Stimulated activated CD8-positive, alpha-beta memory T cell treated with anti-CD3 and anti-CD28 coated beads, Interleukin-2, amount 100 ng/mL, for 1 hour (primary cell): ENCODE measurements at regions not wholly inside any gene's neighbourhood (a gene's known extent, or its start where the extent isn't known, plus 50 kb on each side); places are given as distances from the start of the nearest gene placed in this dataset.

Source experiments
- DNase-seq, 2 donors: peaks; one replicate each; pipeline ENCODE4 v3.0.0-alpha.2; 2020; ENCODE audit warnings: low read depth in 2 of 2

DNA sequence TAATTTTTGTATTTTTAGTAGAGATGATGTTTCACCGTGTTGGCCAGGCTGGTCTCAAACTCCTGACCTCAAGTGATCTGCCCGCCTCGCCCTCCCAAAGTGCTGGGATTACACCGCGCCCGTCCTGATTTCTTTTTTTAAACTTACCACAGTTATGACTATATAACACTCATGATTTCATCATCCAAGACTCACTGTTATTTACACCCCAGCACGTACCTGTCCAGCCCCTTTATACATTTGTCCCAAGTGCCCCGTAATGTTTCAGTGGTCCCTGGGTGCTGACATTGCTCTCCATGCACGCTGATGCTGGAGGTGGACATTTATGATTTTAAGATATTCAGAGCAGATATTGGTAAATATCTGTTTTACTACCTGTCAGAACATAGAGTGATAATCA is 219.9 kb upstream of the GMDS start:
- no peak for DNase-seq

DNA sequence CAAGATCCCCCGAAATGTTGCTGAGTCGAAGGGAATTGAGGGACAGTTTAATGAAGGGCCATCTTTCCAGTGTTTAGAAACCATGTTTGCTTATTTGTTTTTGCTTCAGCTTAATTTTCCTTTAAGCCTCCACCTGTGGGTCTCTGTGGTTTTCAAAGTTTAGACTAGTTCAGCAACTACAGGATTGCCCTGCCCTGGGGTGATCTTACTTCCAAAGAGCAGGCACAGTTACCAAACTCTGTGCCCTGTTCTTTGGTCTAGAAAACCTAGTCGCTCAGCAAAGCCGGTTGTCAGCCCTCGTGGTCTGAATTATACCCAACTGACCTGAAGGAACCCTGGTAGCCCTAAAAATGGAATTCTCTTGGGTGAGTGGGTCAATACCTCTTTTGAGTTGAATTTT is 219.2 kb upstream of the GMDS start:
- DNase-seq, result no peak

DNA sequence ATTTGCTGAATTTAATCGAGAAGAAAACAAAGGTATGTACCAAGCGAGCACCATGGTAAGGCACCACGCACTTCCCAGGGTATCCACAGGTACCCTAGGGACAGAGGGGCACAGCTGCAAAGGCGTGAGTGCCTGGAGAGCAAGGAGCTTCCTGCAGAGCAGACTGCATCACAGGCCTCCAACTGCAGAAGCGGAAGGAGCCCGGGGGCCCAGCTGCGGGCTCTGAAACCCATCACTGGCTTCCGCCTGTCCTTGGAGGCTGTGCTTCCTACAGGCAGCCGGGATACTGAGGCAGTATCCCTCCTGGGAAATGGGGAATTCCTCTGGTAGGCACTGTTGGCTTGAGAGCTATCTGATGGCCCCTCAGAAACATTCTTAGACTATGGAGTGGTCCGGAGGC is 217.4 kb upstream of the GMDS start:
- DNase-seq, result no peak

DNA sequence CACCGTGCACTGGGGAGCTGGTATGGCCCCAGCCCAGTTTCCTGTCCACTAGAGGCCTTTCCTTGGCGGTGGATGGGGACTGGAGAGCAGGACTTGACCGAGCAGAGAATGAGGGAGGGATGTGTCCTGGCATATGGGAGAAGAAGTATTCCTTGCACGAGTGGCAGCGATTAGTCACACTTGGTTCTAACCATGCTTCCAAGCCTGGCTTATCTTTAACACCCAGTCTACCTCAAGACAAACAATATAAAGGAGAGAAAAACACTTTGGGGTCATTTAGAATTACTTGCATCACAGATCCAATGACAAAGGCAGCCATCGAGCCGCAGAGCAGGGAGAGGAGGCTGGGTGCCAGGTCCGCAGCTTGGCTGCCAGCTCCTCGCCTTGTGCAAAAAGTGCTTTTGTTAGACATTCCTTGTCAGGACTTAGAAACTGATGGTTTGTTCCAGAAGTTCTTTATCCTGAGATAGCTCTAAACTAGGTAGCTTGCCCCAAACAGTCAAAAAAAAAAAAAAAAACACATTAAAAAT is 214.9 kb upstream of the GMDS start:
- no peak for DNase-seq

DNA sequence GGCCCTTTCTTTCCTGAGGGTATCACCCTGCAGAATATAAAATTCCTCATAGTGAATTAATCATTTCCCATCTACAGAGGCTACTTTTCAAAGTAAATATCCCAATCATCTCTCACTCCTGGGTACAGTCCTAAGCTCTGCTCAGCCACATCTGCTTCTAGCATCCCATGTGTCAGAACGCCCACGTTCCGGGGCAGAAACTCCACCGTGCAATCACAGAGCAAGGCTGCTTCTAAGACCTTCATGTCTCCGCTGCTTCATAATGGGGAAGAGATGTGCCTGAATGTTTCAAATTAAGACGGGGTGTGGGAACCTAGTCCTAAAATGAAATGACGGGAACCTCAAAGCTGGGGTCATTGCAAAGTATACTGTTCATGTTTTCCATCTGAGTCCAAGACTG is 208.8 kb upstream of the GMDS start:
- no peak for DNase-seq

DNA sequence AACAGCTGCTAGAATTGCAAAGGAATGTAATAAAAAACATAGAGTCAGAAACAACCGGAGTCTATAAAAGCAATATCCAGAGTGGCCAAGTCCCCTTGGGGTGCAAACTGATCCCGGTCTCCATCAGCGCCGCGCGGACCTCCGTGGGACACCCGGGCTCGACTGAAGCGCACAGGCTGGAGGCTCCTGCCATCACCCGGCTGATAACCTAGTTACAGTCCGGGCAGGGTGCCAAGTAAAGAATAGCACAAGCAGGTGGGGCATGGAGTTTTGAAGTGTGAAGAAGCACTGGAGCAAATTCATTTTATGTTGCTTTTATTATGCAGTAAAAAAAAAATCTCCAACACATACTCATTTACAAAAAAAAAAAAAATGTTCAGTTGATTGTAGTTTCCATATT is 205.1 kb upstream of the GMDS start:
- DNase-seq, result no peak

DNA sequence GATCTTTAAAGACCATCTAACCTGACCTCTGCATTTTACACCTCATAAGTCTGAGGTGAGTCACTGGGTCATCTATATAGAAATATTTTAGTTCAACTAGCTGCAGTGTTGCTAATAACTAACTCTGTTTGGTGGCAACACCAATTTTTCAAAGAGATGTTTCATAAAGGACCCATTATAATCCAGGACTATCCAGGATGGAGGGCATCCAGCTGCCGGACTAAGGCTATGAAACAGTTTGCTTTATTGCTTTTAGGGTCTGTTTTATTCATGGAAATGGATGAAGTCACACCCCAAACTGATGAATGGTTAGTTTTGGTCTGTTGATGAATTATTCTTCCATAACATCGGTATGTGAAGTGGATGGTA is 204.2 kb upstream of the GMDS start:
- DNase-seq, result no peak

DNA sequence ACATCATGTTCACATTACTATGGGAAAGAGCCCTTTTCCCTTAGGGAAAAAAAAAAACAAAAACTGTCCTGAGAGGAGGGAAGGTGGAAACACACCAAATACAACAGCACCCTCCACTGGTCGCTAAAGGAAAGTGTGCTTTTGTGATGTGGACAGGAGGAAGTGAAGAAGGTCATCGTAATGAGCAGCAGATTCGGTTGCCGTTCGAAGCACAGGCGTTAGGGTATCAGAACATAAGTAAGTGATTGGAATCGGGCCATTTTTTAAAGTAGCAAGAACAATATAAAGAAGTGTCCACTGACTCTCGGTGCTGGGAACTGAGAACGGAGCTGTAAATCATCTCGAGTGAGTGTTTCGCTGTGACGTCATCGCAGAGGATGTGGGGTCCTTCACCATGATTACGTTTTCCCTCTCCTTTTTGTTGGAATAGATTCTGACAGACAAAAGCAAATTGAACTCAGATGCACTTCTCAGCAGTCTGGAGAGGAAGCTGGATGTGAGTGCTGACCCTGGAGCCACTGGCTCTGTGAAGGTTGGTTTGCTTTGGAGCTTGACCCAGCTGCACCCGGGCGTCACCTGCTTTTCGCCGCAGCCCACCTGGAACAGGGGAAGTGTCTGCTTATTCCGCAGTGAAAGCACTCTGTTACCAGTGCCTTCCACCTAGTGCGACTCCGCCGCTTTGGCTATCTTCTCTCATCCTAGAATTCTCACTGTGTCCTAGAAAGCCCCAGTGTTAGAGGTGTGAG is 203.6 kb upstream of the GMDS start:
- DNase-seq, result no peak

DNA sequence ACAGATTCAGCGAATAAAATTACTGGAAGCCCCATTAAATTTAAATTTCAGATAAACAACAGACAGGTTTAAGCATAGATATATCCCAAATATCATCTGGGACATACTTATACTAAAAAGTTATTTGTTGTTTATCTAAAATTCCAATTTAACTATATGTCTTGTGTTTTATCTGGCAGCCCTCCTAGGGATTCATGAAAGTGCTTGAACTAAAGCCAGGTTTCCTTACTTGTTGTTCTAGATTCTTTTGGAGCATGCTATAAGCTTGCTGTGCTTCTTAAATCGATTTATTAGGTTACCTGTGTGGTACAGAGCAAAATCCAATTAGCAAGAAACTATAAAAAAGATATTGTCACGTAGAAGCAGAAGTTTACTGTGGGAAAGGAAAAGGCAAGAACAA is 202.5 kb upstream of the GMDS start:
- no peak for DNase-seq

DNA sequence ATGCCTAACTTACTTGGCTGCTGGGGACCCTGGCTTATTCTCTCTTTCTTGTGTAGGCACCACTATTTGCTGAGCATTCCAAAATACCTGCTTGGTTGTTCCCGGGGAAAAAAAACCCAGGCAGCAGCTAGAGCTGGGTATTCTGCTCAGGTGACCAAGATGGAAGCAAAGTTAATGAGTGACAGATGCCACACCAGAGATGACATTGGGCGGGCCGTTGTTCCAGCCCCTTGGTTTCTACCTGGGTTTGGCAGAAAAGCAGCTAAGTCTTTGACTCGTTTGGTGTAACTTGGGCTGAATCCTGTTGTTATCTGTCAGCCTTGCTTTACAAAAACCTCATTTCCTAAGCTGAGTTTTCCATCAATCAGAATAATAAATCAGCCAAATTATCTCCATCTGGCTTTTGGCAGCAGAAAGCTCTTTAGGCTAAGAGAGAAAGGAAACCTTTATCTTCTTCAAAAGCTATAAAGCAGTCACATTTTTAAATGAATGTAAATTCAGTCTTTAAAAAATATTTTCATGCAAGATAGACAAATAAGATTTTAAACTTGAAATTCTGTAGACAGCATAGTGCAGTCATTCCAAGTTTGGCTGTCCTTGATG is 202.0 kb upstream of the GMDS start:
- DNase-seq, result no peak

DNA sequence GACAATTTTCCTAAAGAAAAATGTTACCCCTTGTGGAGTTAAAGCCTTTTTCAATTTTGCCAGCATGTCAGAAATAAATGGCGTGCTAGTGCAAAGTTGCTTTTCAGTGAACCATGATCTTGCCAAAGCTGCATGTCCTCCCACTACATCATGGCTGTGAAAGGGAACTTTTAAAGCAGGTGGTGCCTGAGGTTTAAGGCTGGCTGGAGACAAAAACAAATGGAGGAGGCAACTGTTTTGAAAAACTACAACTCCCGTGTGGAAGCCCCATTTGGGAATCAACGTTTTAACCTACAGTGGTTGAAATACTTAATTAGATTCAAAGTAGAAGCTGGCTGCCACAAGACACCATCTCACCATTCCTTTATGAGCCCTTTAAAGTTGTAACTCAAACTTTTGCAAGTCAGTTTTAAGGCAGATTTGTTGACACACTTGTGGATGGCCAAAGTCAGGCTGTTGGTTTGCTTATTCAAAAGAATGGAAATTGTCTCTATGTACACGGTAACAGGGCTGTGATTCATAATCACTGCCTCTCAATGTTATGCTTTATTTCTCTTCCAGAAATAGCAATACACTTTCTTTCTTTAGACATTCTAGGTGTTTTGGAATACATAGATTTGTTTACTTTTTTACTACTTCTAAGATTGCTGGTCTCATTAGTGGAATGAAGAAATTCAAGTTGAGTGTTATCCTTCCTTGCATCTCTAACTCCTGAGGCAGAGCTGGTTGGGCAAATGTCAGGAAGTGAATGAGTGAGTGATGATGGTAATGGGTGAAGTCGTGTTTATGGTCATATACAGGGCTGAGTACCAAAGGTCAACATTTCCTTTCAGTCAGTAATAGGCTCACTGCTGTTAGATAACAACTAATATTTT is 196.4 kb upstream of the GMDS start:
- no peak for DNase-seq

DNA sequence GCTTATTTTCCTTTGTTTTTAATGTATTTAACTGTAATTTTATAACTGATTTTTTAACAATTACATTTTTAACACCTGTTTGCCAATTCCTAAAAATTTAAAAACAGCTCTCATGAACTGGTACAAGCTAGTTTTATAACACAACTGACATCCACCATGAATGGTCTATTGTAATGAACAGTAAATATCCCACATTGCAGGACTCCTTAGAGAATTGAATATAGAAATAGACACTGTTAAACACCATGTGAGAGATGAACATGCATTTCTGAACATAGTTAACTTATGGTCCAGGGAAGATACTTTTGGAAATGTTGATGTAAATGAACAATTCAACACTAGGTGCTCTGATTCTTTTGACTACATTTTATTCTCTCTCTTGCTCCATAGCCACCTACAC is 195.1 kb upstream of the GMDS start:
- no peak for DNase-seq

DNA sequence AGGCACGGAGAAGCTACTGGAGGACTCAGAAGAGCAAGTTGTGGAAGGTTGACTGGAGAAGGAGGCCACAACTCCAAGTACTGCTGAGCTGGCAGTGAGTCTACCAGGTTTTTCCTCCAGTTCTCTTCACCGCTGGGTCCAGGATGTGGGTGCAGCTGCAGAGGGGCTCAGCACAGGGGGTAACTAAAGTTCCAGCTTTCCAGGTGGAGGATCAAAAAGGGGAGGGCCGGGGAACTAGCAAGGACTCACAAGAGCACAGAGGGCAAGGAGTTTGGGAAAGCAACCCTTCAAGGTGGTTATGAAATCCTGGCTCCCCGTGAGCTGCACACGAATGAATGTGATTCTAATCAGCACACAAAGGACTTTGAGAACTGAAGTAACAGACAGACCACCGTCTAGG is 194.2 kb upstream of the GMDS start:
- no peak for DNase-seq

DNA sequence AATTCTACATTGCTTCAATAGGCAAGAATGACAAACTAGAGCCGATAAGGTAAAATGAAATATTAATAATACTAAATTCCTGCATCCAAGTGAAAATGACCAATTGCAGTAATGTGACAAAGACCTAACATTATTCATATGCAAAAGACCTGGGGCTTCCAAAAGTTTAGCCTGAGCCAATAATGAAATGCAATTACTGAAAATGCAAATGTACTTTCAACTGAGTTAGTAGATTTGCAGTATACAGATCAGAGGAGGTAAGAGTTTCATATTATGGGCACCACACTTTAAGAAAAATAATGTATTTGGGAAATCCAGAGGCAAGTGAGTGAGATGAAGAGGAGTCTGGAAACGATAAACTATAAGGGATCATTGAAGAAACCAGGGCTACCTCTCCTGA is 193.7 kb upstream of the GMDS start:
- no peak for DNase-seq

DNA sequence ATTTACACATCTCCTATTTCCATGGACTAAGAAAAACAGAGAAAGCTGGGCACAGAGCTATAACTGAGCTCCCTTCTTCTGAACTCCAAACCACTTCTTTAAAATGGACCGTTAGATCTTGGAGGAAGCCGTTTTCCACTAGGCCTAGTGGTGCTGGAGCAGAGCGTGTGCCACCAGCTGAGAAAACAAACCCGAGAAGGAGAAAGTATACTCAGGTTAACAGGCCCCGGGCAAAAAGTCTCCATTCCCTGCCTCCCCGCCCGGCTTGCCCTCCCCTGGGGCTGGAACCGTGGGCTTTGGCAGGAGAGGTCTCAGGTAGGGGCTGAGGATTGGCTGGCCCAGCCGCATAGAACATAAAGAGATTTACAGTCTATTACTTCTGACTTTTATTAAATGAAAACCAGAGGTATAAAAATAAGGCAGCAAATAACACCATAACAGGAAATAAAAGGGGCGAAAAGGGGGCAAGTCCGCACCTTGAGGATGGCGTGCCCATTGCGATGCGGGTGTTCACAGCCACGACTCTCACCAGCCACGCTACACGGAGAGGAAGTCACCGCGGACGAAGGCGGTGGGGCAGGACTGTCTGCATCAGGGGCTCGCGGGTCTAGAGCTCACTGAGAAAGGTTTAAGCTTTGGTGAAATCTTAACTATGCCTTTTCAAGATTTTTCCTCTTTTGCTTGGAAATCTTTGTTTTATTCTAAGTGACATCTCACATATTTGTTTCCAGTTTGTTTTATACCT is 191.2 kb upstream of the GMDS start:
- no peak for DNase-seq

DNA sequence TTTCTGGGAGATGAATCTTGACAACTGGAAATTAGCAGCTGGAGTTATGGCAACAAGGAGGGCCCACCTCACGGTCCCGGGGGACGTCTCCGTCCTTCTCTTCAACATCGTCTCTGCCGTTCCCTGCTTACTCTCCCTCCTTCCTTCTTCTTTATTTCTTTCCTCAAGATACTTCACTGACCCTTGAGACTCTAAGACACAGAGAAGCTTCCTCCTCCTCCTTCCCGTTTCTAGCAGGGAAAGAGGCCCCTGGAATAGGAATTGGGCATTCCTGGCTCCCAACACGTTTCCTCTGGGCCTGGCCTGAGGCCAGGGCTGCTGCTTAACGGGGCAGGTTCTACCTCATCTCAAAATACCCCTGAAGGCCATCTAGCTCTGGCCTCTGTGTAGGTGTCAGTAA is 189.9 kb upstream of the GMDS start:
- DNase-seq, result no peak

DNA sequence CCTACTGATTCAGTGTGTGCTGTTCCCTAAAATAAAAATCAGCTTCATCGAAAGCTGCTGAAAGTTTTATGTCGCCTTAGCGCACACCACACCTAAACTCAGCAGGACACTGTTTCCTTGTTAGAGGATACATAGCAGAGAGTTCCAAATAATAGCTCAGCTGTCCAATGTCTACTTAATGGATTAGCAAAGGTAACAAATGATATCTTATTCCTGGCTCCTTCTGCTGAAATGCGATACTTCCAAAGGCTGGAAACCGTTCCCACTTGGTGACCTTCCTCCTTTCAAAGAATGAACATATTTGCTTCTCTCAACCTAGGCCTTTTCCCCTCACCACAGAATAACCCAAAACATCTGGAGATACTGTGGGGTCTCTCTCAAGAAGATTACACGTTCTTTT is 189.5 kb upstream of the GMDS start:
- DNase-seq, result no peak

DNA sequence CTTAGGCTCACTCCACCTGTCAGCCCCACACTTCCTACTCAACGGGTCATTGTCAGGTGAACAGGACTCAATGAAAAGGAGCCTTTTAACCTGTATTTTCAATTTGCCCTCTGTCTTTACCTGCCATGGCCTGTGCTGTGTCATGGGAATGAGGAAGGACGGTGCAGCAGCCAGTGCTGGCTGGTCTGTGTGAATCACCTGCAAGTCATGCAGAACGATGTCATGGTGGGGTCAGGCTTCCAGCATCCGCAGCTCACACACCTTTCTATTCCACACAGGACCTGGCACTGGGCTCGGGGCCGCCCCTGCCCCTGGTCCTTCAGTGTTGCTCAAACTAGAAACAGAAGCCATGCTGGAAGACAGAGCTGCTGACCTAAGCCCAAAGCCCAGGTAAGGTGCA is 188.7 kb upstream of the GMDS start:
- no peak for DNase-seq

DNA sequence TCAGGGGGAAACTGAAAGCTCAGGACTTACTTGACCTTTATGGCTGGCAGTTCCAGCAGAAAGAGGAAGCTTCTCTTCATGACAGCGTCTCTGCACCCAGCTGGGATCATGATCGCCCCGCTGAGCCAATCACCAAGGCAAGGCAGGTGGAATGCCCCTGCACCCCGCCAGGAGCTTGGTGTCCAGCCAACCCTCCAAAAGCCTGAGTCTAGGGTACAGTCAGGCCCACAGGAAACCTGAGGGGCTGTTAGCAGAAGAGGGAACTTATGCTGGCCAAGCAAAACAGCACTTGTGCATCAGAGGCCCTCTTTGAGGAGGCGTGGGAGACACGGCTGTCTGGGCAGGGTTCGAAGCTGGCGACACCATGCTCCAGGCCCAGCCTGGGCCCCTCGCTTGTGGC is 188.3 kb upstream of the GMDS start:
- no peak for DNase-seq

DNA sequence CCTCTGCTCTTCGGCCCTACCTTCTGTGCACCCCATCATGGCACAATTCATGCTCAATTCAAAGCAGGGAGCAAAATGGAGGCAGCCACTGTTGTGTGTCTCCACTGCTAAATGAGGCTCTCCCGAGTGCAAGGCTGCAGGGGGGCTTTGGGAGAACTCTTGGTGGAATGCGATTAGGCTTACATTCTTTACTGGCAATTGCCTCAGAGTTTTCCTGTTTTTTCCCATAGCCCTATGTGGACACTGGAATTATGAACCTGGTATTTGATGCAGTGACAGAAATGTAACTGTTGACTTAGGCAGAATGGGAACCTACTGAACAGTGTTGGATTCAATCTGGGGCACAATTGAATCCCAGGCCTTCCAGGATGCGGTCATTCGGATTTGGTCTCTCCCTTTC is 187.9 kb upstream of the GMDS start:
- no peak for DNase-seq

DNA sequence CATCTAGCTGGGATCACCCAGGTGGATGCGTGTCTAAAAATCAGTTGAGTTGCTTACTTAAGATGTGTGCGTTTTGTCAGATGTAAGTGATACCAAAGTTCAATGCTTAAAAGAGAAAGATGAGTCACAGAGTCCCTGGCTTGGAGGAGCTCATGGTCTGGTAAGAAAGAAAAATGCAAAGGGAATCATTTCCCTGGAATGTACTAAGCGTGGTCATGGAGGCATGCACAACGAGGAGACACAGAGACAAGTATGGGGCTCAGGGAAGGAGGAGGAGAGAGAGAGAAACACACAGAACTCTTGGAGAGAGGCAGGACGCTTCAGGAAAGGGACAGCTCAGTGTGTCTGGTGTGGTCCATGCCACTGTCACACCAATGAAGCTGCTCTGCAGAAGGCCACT is 186.9 kb upstream of the GMDS start:
- no peak for DNase-seq

DNA sequence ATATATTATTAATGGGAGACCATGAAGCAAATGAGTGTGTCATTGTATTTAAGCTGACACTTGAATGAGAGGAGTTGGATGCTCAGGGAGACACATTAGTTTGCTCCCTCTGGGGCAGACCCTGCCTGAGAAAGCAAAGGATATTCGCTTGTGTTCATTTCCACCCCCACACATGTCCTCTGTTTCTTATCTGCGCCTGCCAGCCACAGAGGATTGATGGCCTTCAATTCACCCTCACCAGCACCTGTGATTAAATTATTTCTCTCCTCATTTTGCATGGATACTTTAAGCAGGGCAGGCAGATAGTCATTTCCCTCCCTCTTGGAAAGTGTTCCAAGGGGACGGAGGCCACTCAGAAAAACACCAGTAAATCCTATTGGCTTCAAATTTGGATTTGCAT is 185.2 kb upstream of the GMDS start:
- no peak for DNase-seq
